ENCODE measurements at regions not wholly inside any gene's neighbourhood (a gene's known extent, or its start where the extent isn't known, plus 50 kb on each side); places are given as distances from the start of the nearest gene placed in this dataset.

DNA sequence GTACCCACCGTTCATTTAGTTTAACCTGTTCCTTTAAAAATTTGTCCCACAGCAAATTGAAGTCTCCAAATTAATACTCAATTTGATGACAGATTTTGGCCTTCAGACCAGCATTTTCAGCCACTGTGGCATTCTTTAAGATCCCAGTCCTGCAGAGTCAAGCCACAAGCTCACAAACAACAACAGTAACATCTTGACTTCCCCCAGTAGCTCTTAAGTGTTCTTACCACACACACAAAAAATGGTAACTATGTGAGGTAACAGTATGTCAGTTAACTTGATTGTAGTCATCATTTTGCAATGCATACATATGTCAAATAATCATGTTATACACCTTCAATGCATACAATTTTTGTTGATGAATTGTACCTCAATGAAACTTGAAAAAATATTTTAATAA is 247.9 kb downstream of the LURAP1L start:
- Histone ChIP-seq H3K79me2 (ENCODE audit: insufficient read depth) (no peaks in the 10 kb centered on the region), H4K20me1 (ENCODE audit: insufficient read depth) (no peaks in the 10 kb centered on the region), H3K27ac (ENCODE audit: low read depth in 2 of 2, low read length in 1 of 2) (no peak overlapping the region), H3K27me3 (ENCODE audit: insufficient read depth) (no peaks in the 10 kb centered on the region), H3K4me3 (ENCODE audit: low read depth in 2 of 2, low read length in 1 of 2) (no peak overlapping the region), H3F3A (replicated peaks; ENCODE audit: insufficient read depth) (no peaks in the 10 kb centered on the region), H3K4me1 (ENCODE audit: control insufficient read depth in 1 of 2, insufficient read depth in 2 of 2, low read depth in 1 of 2, low read length in 1 of 2) (no peaks in the 10 kb centered on the region), H3K9ac (no peak overlapping the region), H3K4me2 (no peak overlapping the region), H3K9me3 (no peaks in the 10 kb centered on the region), H3K36me3 (replicated peaks in 1 of 2; ENCODE audit: control insufficient read depth in 1 of 2, insufficient read depth in 2 of 2, low read length in 1 of 2) (no peaks in the 10 kb centered on the region), H2AFZ (ENCODE audit: low read depth) (no peak overlapping the region), H3K9me2 (no peaks in the 10 kb centered on the region)
- TF ChIP-seq FOSL2 (IDR thresholded peaks at IDR 0.05; ENCODE audit: borderline replicate concordance, low read depth), result no peak
- no peak for TF ChIP-seq JUND (IDR thresholded peaks at IDR 0.05)
- TF ChIP-seq TEAD4 (IDR thresholded peaks at IDR 0.05; ENCODE audit: borderline replicate concordance, insufficient read depth), result no peak
- TF ChIP-seq NFIC (IDR thresholded peaks at IDR 0.05; ENCODE audit: borderline replicate concordance), result no peak
- TF ChIP-seq YY1 (IDR thresholded peaks at IDR 0.05; ENCODE audit: low read depth), result no peak
- TF ChIP-seq RAD21 (IDR thresholded peaks at IDR 0.05; ENCODE audit: low read length), result no peak
- TF ChIP-seq, protein P1, sequence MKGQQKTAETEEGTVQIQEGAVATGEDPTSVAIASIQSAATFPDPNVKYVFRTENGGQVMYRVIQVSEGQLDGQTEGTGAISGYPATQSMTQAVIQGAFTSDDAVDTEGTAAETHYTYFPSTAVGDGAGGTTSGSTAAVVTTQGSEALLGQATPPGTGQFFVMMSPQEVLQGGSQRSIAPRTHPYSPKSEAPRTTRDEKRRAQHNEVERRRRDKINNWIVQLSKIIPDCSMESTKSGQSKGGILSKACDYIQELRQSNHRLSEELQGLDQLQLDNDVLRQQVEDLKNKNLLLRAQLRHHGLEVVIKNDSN (IDR thresholded peaks at IDR 0.05; ENCODE audit: borderline replicate concordance, low read depth), result no peak
- TF ChIP-seq, protein P2, sequence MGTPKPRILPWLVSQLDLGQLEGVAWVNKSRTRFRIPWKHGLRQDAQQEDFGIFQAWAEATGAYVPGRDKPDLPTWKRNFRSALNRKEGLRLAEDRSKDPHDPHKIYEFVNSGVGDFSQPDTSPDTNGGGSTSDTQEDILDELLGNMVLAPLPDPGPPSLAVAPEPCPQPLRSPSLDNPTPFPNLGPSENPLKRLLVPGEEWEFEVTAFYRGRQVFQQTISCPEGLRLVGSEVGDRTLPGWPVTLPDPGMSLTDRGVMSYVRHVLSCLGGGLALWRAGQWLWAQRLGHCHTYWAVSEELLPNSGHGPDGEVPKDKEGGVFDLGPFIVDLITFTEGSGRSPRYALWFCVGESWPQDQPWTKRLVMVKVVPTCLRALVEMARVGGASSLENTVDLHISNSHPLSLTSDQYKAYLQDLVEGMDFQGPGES (IDR thresholded peaks at IDR 0.05; ENCODE audit: low read depth, low read length), result no peak
- TF ChIP-seq, protein P3, sequence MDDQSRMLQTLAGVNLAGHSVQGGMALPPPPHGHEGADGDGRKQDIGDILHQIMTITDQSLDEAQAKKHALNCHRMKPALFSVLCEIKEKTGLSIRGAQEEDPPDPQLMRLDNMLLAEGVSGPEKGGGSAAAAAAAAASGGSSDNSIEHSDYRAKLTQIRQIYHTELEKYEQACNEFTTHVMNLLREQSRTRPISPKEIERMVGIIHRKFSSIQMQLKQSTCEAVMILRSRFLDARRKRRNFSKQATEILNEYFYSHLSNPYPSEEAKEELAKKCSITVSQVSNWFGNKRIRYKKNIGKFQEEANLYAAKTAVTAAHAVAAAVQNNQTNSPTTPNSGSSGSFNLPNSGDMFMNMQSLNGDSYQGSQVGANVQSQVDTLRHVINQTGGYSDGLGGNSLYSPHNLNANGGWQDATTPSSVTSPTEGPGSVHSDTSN (IDR thresholded peaks at IDR 0.05), result no peak
- TF ChIP-seq SIN3A (IDR thresholded peaks at IDR 0.05; ENCODE audit: borderline replicate concordance, low read depth, low read length), result no peak
- TF ChIP-seq, protein P4, sequence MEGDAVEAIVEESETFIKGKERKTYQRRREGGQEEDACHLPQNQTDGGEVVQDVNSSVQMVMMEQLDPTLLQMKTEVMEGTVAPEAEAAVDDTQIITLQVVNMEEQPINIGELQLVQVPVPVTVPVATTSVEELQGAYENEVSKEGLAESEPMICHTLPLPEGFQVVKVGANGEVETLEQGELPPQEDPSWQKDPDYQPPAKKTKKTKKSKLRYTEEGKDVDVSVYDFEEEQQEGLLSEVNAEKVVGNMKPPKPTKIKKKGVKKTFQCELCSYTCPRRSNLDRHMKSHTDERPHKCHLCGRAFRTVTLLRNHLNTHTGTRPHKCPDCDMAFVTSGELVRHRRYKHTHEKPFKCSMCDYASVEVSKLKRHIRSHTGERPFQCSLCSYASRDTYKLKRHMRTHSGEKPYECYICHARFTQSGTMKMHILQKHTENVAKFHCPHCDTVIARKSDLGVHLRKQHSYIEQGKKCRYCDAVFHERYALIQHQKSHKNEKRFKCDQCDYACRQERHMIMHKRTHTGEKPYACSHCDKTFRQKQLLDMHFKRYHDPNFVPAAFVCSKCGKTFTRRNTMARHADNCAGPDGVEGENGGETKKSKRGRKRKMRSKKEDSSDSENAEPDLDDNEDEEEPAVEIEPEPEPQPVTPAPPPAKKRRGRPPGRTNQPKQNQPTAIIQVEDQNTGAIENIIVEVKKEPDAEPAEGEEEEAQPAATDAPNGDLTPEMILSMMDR (IDR thresholded peaks at IDR 0.05), result no peak
- TF ChIP-seq SMC3 (IDR thresholded peaks at IDR 0.05; ENCODE audit: low read depth, low read length), result no peak
- TF ChIP-seq, protein P5, sequence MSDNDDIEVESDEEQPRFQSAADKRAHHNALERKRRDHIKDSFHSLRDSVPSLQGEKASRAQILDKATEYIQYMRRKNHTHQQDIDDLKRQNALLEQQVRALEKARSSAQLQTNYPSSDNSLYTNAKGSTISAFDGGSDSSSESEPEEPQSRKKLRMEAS (IDR thresholded peaks at IDR 0.05; ENCODE audit: low read depth), result no peak
- TF ChIP-seq NRF1 (IDR thresholded peaks at IDR 0.05; ENCODE audit: low read depth, low read length), result no peak
- TF ChIP-seq, protein P6, sequence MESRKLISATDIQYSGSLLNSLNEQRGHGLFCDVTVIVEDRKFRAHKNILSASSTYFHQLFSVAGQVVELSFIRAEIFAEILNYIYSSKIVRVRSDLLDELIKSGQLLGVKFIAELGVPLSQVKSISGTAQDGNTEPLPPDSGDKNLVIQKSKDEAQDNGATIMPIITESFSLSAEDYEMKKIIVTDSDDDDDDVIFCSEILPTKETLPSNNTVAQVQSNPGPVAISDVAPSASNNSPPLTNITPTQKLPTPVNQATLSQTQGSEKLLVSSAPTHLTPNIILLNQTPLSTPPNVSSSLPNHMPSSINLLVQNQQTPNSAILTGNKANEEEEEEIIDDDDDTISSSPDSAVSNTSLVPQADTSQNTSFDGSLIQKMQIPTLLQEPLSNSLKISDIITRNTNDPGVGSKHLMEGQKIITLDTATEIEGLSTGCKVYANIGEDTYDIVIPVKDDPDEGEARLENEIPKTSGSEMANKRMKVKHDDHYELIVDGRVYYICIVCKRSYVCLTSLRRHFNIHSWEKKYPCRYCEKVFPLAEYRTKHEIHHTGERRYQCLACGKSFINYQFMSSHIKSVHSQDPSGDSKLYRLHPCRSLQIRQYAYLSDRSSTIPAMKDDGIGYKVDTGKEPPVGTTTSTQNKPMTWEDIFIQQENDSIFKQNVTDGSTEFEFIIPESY (IDR thresholded peaks at IDR 0.05; ENCODE audit: borderline replicate concordance, low read depth), result no peak
- TF ChIP-seq RCOR1 (IDR thresholded peaks at IDR 0.05; ENCODE audit: low read length), result no peak
- TF ChIP-seq, protein P7, sequence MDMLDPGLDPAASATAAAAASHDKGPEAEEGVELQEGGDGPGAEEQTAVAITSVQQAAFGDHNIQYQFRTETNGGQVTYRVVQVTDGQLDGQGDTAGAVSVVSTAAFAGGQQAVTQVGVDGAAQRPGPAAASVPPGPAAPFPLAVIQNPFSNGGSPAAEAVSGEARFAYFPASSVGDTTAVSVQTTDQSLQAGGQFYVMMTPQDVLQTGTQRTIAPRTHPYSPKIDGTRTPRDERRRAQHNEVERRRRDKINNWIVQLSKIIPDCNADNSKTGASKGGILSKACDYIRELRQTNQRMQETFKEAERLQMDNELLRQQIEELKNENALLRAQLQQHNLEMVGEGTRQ (IDR thresholded peaks at IDR 0.05; ENCODE audit: borderline replicate concordance, low read depth, low read length), result no peak
- TF ChIP-seq TAF1 (IDR thresholded peaks at IDR 0.05; ENCODE audit: borderline replicate concordance, low read depth, low read length), result no peak
- TF ChIP-seq EP300 (IDR thresholded peaks at IDR 0.05; ENCODE audit: borderline replicate concordance in 1 of 2, low read depth in 1 of 2, low read length in 1 of 2), result no peak
- TF ChIP-seq MEF2A (IDR thresholded peaks at IDR 0.05; ENCODE audit: borderline replicate concordance, low read depth), result no peak
- DNase-seq, result no peak
- CTCF ChIA-PET, result no interaction called here
- POLR2A ChIA-PET, result no interaction called here
- WGBS (ENCODE audit: low lambda C conversion rate), result 67% methylated on average over 1 of the region's 1 CpG
